ENCODE measurements at regions not wholly inside any gene's neighbourhood (a gene's known extent, or its start where the extent isn't known, plus 50 kb on each side); places are given as distances from the start of the nearest gene placed in this dataset.
"Not testable (repeated sequence)": the region's sequence is repeated elsewhere in the genome, so short reads cannot be mapped to it uniquely, and the experiment has no call there.

DNA sequence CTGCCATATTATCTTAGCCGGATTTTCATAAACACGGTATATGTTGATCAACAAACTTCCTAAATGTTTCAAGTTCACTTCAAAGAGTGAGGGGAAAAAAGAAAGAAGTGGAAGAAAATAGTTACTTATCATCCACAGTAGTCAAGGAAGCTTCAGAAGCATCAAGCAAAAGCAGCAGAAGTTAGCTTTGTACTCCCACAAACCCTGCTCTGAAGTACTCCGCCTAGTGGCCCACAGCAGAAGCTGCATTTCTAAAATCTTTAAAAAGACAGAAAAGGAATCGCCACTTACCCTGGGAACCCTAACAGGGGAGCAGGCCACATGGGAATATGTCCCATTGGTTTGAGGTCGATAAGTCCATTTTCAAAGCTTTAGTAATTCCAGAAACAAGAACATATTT, 158.1 kb downstream of the FOXD4L6 start:
- H3K9me3 ChIP-seq (ENCODE audit: low read depth, low read length, poor library complexity, severe bottlenecking); H3K4me3 ChIP-seq (ENCODE audit: low read depth, low read length, poor library complexity, severe bottlenecking); intact Hi-C loops (cut with micrococcal nuclease; ENCODE audit: unreplicated experiment); H3K27me3 ChIP-seq (replicated peaks; ENCODE audit: insufficient read depth, low read depth, low read length, poor library complexity); POLR2A ChIA-PET (ENCODE audit: low non-redundant PET); H3K36me3 ChIP-seq (ENCODE audit: insufficient read depth, low read length, poor library complexity, severe bottlenecking); DNase-seq (ENCODE audit: low spot score); BruUV-seq (replicated peaks); H3K27ac ChIP-seq (ENCODE audit: low read depth, low read length, poor library complexity, severe bottlenecking); CTCF ChIA-PET; H3K4me1 ChIP-seq (ENCODE audit: insufficient read depth, low read length, poor library complexity, severe bottlenecking): not testable (repeated sequence)
- TF ChIP-seq CTCF (conservative IDR thresholded peaks at IDR 0.05; ENCODE audit: low read depth, low read length) = peak; percentile 37

DNA sequence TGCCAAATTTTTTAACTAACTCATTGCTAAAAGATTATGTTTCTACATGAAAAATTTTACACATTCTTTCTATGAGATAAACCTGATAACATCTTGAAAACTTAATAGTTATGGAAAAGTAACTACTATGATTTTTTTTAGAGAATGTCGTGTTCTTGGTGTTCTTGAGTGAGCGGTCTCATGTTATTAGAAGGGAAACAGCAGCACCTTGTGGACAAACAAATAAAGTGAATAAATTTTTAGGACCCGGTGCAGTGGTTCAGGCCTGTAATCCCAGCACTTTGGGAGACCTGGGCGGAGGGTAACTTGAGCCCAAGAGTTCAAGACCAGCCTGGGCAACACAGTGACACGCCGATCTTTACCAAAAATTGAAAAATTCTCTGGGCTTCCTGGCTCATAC, 166.0 kb downstream of the FOXD4L6 start:
- BruUV-seq (replicated peaks); POLR2A ChIA-PET (ENCODE audit: low non-redundant PET); CTCF ChIA-PET; intact Hi-C loops (cut with micrococcal nuclease; ENCODE audit: unreplicated experiment); H3K4me3 ChIP-seq (ENCODE audit: low read depth, low read length, poor library complexity, severe bottlenecking); H3K27me3 ChIP-seq (replicated peaks; ENCODE audit: insufficient read depth, low read depth, low read length, poor library complexity); H3K36me3 ChIP-seq (ENCODE audit: insufficient read depth, low read length, poor library complexity, severe bottlenecking); H3K4me1 ChIP-seq (ENCODE audit: insufficient read depth, low read length, poor library complexity, severe bottlenecking); H3K9me3 ChIP-seq (ENCODE audit: low read depth, low read length, poor library complexity, severe bottlenecking); DNase-seq (ENCODE audit: low spot score); H3K27ac ChIP-seq (ENCODE audit: low read depth, low read length, poor library complexity, severe bottlenecking): not testable (repeated sequence)

DNA sequence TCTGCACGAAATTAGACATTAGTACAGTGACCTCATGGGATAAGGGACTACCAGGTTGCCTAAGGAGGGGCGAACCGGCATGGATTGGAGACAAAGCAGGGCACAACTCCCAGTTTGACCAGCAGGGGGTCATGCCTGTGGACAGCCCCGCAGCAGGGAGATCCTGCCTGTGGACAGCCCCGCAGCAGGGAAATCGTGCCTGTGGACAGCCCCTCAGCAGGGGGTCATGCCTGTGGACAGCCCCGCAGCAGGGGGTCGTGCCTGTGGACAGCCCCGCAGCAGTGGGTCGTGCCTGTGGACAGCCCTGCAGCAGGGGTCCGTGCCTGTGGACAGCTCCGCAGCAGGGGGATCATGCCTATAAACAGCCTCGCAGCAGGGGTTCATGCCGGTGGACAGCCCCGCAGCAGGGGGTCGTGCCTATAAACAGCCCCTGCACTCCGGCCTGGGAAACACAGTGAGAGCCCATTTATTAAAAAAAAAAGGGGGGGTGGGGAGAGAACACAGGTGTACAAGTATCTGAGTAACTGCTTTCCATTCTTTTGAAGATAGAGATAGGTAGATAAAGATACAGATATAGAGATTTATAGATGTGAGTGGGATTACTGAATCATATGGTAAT, 176.5 kb downstream of the FOXD4L6 start:
- intact Hi-C loops (cut with micrococcal nuclease; ENCODE audit: unreplicated experiment); H3K4me1 ChIP-seq (ENCODE audit: insufficient read depth, low read length, poor library complexity, severe bottlenecking); POLR2A ChIA-PET (ENCODE audit: low non-redundant PET); DNase-seq (ENCODE audit: low spot score); H3K36me3 ChIP-seq (ENCODE audit: insufficient read depth, low read length, poor library complexity, severe bottlenecking); H3K9me3 ChIP-seq (ENCODE audit: low read depth, low read length, poor library complexity, severe bottlenecking); H3K27me3 ChIP-seq (replicated peaks; ENCODE audit: insufficient read depth, low read depth, low read length, poor library complexity); CTCF ChIA-PET; BruUV-seq (replicated peaks); H3K27ac ChIP-seq (ENCODE audit: low read depth, low read length, poor library complexity, severe bottlenecking); H3K4me3 ChIP-seq (ENCODE audit: low read depth, low read length, poor library complexity, severe bottlenecking): not testable (repeated sequence)

DNA sequence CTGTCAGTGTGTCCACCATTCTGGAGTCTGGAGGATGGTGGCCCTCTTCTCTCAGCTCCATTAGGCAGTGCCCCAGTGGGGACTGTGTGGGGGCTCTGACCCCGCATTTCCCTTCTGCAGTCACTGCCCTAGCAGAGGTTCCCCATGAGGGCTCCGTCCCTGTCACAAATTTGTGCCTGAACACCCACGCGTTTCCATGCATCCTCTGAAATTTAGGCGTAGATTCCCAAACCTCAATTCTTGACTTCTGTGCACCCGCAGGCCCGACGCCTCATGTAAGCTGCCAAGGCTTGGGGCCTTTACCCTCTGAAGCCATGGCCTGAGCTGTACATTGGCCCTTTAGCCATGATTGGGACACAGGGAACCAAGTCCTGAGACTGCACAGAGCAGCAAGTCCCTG, 182.3 kb downstream of the FOXD4L6 start:
- CTCF ChIA-PET; DNase-seq (ENCODE audit: low spot score); H3K4me3 ChIP-seq (ENCODE audit: low read depth, low read length, poor library complexity, severe bottlenecking); H3K9me3 ChIP-seq (ENCODE audit: low read depth, low read length, poor library complexity, severe bottlenecking); intact Hi-C loops (cut with micrococcal nuclease; ENCODE audit: unreplicated experiment); BruUV-seq (replicated peaks); POLR2A ChIA-PET (ENCODE audit: low non-redundant PET); H3K36me3 ChIP-seq (ENCODE audit: insufficient read depth, low read length, poor library complexity, severe bottlenecking); H3K27me3 ChIP-seq (replicated peaks; ENCODE audit: insufficient read depth, low read depth, low read length, poor library complexity); H3K4me1 ChIP-seq (ENCODE audit: insufficient read depth, low read length, poor library complexity, severe bottlenecking); H3K27ac ChIP-seq (ENCODE audit: low read depth, low read length, poor library complexity, severe bottlenecking): not testable (repeated sequence)

DNA sequence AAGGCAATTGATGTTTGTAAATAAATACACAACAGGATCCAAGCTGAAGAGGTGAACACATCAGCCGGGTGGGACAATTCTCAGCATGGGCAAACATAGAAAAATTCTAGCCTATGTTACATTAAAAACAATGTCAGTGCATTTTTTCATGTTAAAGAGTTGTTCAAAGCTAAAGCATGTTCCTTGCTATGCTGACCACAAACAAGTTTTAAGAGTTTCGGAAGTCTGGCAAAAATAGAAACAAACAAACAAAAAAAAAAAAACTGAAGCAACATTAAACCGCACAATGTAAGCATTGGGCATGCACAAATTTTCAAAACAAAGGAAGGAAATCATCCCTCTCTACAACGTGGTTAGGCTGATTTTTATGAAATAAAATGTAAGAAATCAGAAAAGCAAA, 185.8 kb downstream of the FOXD4L6 start:
- intact Hi-C loops (cut with micrococcal nuclease; ENCODE audit: unreplicated experiment); H3K4me1 ChIP-seq (ENCODE audit: insufficient read depth, low read length, poor library complexity, severe bottlenecking); H3K27me3 ChIP-seq (replicated peaks; ENCODE audit: insufficient read depth, low read depth, low read length, poor library complexity); POLR2A ChIA-PET (ENCODE audit: low non-redundant PET); H3K4me3 ChIP-seq (ENCODE audit: low read depth, low read length, poor library complexity, severe bottlenecking); DNase-seq (ENCODE audit: low spot score); H3K9me3 ChIP-seq (ENCODE audit: low read depth, low read length, poor library complexity, severe bottlenecking); BruUV-seq (replicated peaks); H3K36me3 ChIP-seq (ENCODE audit: insufficient read depth, low read length, poor library complexity, severe bottlenecking); H3K27ac ChIP-seq (ENCODE audit: low read depth, low read length, poor library complexity, severe bottlenecking); CTCF ChIA-PET: not testable (repeated sequence)

DNA sequence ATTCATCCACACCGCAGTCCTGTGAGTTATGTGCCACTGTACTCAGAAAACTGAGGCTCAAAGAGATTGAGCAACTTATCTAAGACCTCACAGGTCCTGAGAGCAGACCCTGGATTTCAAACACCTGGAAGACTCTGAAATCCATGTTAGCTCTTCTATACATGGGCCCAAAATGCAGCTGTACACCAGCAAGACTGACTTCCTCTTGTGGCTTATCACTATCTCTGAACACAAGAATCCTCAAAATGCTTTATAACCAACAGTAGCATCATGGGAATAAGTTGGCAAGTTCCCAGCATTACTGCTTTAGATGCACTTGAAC, 188.6 kb downstream of the FOXD4L6 start:
- H3K4me3 ChIP-seq (ENCODE audit: low read depth, low read length, poor library complexity, severe bottlenecking); BruUV-seq (replicated peaks); H3K9me3 ChIP-seq (ENCODE audit: low read depth, low read length, poor library complexity, severe bottlenecking); H3K4me1 ChIP-seq (ENCODE audit: insufficient read depth, low read length, poor library complexity, severe bottlenecking); H3K27ac ChIP-seq (ENCODE audit: low read depth, low read length, poor library complexity, severe bottlenecking); H3K27me3 ChIP-seq (replicated peaks; ENCODE audit: insufficient read depth, low read depth, low read length, poor library complexity); DNase-seq (ENCODE audit: low spot score); POLR2A ChIA-PET (ENCODE audit: low non-redundant PET); H3K36me3 ChIP-seq (ENCODE audit: insufficient read depth, low read length, poor library complexity, severe bottlenecking); CTCF ChIA-PET; intact Hi-C loops (cut with micrococcal nuclease; ENCODE audit: unreplicated experiment): not testable (repeated sequence)

- H3K27ac ChIP-seq (ENCODE audit: low read depth, low read length, poor library complexity, severe bottlenecking); POLR2A ChIA-PET (ENCODE audit: low non-redundant PET); H3K4me1 ChIP-seq (ENCODE audit: insufficient read depth, low read length, poor library complexity, severe bottlenecking); H3K9me3 ChIP-seq (ENCODE audit: low read depth, low read length, poor library complexity, severe bottlenecking); H3K36me3 ChIP-seq (ENCODE audit: insufficient read depth, low read length, poor library complexity, severe bottlenecking); H3K27me3 ChIP-seq (replicated peaks; ENCODE audit: insufficient read depth, low read depth, low read length, poor library complexity); BruUV-seq (replicated peaks); intact Hi-C loops (cut with micrococcal nuclease; ENCODE audit: unreplicated experiment); H3K4me3 ChIP-seq (ENCODE audit: low read depth, low read length, poor library complexity, severe bottlenecking); CTCF ChIA-PET; DNase-seq (ENCODE audit: low spot score): not testable (repeated sequence)
Observed at GRCh38 chr9:40939201-40939887, 189.1 kb downstream of the FOXD4L6 start.

Data from A673 (cell line).